ENCODE measurements at regions not wholly inside any gene's neighbourhood (a gene's known extent, or its start where the extent isn't known, plus 50 kb on each side); places are given as distances from the start of the nearest gene placed in this dataset.
"Not testable (repeated sequence)": the region's sequence is repeated elsewhere in the genome, so short reads cannot be mapped to it uniquely, and the experiment has no call there.

DNA sequence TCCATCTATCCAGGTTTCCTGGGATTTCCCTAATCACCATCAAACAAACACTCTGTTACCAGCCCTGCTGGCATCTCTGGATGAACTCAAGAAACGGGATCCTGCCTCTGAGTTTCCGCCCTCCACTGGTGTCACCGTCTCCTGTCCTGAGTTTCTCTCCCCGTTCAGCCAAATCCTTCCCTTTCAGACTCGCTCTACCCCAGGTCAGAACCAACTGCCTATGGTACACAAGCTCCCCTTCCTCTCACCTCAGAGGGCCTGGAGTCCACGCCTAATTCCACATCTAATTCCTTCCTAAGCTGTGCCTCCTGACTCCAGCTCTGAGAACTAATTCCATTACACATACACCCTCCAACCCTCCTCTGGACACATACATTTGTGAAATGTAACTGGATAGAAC lies 96.1 kb downstream of the SHANK2 start:
- TF ChIP-seq, protein P1, sequence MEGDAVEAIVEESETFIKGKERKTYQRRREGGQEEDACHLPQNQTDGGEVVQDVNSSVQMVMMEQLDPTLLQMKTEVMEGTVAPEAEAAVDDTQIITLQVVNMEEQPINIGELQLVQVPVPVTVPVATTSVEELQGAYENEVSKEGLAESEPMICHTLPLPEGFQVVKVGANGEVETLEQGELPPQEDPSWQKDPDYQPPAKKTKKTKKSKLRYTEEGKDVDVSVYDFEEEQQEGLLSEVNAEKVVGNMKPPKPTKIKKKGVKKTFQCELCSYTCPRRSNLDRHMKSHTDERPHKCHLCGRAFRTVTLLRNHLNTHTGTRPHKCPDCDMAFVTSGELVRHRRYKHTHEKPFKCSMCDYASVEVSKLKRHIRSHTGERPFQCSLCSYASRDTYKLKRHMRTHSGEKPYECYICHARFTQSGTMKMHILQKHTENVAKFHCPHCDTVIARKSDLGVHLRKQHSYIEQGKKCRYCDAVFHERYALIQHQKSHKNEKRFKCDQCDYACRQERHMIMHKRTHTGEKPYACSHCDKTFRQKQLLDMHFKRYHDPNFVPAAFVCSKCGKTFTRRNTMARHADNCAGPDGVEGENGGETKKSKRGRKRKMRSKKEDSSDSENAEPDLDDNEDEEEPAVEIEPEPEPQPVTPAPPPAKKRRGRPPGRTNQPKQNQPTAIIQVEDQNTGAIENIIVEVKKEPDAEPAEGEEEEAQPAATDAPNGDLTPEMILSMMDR (IDR thresholded peaks at IDR 0.05), result no peak
- no peaks in the 10 kb centered on the region for H3K36me3 ChIP-seq (ENCODE audit: low read depth)
- DNase-seq, result no peak
- no peaks in the 10 kb centered on the region for H3K4me1 ChIP-seq (ENCODE audit: low read depth)
- H3K9me3 ChIP-seq, result no peaks in the 10 kb centered on the region
- no peak for ATAC-seq
- no peak overlapping the region for H3K4me3 ChIP-seq
- intact Hi-C loops (cut with DNase I, micrococcal nuclease), result no loop called here

DNA sequence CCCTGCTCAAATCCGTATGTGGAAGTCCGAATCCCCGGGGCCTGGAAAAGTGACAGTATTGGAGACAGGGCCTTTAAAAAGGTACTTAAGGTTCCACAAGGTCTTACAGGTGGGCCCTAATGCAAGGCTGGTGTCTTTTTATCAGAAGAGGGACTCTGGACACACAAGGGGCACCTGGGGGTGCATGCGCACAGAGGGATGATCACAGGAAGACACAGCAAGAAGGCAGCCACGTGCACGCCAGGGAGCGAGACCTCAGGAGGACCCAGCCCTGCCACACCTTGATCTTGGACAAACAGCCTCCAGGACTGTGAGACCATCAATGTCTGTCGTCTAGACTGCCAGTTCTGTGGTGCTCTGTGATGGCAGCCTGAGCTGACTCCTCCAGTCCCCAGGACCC lies 96.5 kb downstream of the SHANK2 start:
- Histone ChIP-seq H3K4me1 (ENCODE audit: low read depth) (no peaks in the 10 kb centered on the region), H3K36me3 (ENCODE audit: low read depth) (no peaks in the 10 kb centered on the region), H3K4me3 (no peak overlapping the region), H3K9me3 (no peaks in the 10 kb centered on the region)
- ATAC-seq, result no peak
- intact Hi-C loops (cut with DNase I, micrococcal nuclease), result no loop called here
- no peak for DNase-seq
- TF ChIP-seq, protein P1 (IDR thresholded peaks at IDR 0.05), result no peak

DNA sequence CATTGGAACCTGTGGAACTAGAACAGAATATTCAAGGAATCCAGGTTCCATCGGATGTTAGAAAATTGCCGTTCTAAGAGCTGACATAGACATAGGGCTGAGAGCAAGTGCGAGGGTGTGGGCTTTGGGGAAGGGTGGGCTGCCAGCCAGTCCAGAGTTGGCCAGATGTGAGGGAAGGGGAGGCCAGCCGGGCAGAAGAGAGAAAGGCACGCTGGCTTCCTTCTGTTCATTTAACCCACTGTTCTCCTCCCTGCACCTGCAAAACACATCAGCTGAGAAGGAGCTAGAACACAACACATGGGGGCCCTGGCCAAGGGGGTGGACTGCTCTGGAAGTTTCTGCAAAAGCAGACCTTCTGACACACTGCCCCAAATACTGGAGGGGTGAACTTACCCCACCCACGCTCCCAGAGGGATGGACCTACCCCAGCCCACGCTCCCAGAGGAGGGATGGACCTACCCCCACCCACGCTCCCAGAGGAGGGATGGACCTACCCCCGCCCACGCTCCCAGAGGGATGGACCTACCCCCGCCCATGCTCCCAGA lies 98.0 kb downstream of the SHANK2 start:
- Histone ChIP-seq H3K4me1 (ENCODE audit: low read depth) (no peaks in the 10 kb centered on the region), H3K36me3 (ENCODE audit: low read depth) (no peaks in the 10 kb centered on the region), H3K4me3 (no peak overlapping the region), H3K9me3 (no peaks in the 10 kb centered on the region)
- TF ChIP-seq, protein P1 (IDR thresholded peaks at IDR 0.05), result no peak
- intact Hi-C loops (cut with DNase I, micrococcal nuclease), result no loop called here
- DNase-seq, result no peak
- no peak for ATAC-seq

DNA sequence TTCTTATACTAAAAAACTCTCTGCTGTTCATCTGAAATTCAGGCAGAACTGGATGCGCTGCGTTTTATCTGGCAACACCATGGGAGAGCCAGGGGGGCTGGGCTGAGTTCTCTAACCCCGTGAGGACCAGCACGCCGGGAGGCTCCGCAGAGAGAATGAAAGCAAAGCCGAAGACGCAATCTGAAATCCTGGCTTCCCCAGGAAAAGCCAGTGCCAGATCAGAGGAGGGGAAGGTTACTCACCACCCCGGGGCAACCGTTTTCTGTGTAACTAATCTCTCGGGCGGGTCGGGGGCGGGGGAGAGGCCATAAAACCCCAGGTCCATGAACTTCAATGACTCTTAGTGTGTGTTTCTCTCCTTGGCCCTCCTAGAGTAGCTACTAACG lies 99.4 kb downstream of the SHANK2 start:
- no peaks in the 10 kb centered on the region for H3K36me3 ChIP-seq (ENCODE audit: low read depth)
- no peak overlapping the region for H3K4me3 ChIP-seq
- H3K9me3 ChIP-seq, result no peaks in the 10 kb centered on the region
- ATAC-seq (peak; percentile 61), DNase-seq (peak in 1 of 3 donors; percentile 11)
- H3K4me1 ChIP-seq (ENCODE audit: low read depth), result no peaks in the 10 kb centered on the region
- TF ChIP-seq, protein P1 (IDR thresholded peaks at IDR 0.05), result no peak
- intact Hi-C loops (cut with DNase I, micrococcal nuclease), result no loop called here

DNA sequence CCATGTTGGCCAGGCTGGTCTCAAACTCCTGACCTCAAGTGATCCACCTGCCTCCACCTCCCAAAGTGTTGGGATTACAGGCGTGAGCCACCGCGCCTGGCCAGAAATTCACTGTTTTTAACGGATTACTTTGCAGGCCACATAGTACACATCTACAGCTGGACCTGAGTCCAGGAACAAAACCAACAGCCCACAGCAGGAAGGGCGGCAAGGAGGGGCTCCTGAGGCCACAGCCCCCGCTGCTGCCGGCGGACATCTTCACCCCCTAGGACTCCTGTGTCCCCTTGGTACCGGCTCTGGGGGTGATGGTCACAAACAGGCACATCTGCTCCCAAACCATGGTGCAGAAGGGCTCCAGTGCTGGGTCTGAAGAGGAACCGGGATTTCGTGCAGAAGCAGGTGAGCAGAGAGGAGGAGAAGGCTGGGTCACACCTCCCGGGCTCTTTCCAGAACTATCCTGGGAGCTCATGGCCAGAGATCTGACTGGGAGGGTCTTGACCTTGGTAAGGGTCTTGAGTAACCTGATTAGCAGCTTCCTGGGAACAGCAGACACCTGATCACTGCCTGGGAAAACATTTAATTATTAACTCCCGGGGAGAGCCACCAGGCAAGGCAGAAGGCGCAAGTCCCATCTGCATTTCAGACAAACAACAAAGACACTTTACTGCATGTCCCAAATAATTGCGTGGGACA lies 99.9 kb downstream of the SHANK2 start:
- H3K4me1 ChIP-seq (ENCODE audit: low read depth); H3K4me3 ChIP-seq; intact Hi-C loops (cut with DNase I, micrococcal nuclease); DNase-seq; H3K36me3 ChIP-seq (ENCODE audit: low read depth); H3K9me3 ChIP-seq: not testable (repeated sequence)
- ATAC-seq, result peak; percentile 44

DNA sequence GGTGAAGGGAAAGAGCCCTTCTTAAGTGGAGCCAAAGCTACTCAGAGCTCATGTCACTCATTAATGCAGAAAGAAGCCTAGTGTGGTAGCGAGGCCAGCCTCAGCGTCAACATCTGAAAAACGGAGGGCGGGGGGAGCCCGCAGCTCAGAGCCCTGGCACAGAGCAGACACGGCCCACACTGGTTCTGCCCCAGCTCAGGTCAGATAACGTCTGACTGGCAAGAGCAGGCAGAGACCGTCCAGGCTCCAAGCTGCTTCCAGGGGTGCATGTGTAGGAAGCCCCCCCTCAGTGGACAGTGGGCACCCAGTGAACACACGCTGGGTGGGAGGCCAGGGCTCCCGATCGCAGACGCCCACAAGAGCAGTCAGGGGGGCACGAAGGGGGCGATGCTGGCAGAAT lies 100.8 kb downstream of the SHANK2 start:
- no peak for DNase-seq
- no peak overlapping the region for H3K4me3 ChIP-seq
- H3K4me1 ChIP-seq (ENCODE audit: low read depth), result no peaks in the 10 kb centered on the region
- intact Hi-C loops (cut with DNase I, micrococcal nuclease), result no loop called here
- ATAC-seq, result no peak
- H3K9me3 ChIP-seq, result no peaks in the 10 kb centered on the region
- no peaks in the 10 kb centered on the region for H3K36me3 ChIP-seq (ENCODE audit: low read depth)
- TF ChIP-seq, protein P1 (IDR thresholded peaks at IDR 0.05), result no peak

Data from mucosa of descending colon (tissue), 3 donors.